Mammary epithelial cell (primary cell): ENCODE measurements at regions not wholly inside any gene's neighbourhood (a gene's known extent, or its start where the extent isn't known, plus 50 kb on each side); places are given as distances from the start of the nearest gene placed in this dataset.

Experiments used
- CTCF ChIP-seq, 2 donors: IDR thresholded peaks in 1 of 2; conservative IDR thresholded peaks in 1 of 2; 2 replicates each; pipeline ENCODE4 v1.5.1; 2011 to 2012; ENCODE audit warnings: inconsistent platforms in 2 of 2, low read length in 2 of 2, mild to moderate bottlenecking in 2 of 2, control low read depth in 1 of 2, low read depth in 1 of 2; ENCODE audit not compliant: insufficient read depth in 1 of 2; ENCODE audit errors: extremely low read depth in 1 of 2
- EZH2 ChIP-seq: IDR thresholded peaks from 2 replicates; pipeline ENCODE4 v1.6.1; 2012; ENCODE audit warnings: low read length, inconsistent platforms, borderline replicate concordance

DNA sequence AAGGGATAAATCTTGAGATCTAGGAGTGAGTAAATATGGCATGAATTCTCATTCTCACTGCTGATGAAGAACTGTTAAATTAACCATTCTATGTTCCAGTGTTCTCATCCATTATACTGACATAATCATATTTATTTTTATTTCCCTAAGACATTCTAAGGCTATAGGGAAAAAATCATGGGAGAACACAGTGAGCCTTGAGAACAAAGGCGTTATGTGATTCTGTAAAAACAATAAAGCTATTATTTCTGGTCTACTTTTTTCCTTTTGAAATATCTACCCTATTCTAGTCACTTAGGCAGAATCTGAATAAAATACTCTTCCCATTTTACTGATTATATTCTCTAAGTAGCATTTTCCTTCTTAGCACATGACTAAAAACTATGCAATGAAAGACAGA is 155.7 kb upstream of the ADAMTS16 start:
- no peak for TF ChIP-seq CTCF (conservative IDR thresholded peaks at IDR 0.05 in 1 of 2, IDR thresholded peaks at IDR 0.05 in 1 of 2; ENCODE audit: extremely low read depth in 1 of 2, insufficient read depth in 1 of 2, low read depth in 1 of 2, low read length in 2 of 2)
- TF ChIP-seq EZH2, result no peak
